ENCODE measurements at regions not wholly inside any gene's neighbourhood (a gene's known extent, or its start where the extent isn't known, plus 50 kb on each side); places are given as distances from the start of the nearest gene placed in this dataset.

DNA sequence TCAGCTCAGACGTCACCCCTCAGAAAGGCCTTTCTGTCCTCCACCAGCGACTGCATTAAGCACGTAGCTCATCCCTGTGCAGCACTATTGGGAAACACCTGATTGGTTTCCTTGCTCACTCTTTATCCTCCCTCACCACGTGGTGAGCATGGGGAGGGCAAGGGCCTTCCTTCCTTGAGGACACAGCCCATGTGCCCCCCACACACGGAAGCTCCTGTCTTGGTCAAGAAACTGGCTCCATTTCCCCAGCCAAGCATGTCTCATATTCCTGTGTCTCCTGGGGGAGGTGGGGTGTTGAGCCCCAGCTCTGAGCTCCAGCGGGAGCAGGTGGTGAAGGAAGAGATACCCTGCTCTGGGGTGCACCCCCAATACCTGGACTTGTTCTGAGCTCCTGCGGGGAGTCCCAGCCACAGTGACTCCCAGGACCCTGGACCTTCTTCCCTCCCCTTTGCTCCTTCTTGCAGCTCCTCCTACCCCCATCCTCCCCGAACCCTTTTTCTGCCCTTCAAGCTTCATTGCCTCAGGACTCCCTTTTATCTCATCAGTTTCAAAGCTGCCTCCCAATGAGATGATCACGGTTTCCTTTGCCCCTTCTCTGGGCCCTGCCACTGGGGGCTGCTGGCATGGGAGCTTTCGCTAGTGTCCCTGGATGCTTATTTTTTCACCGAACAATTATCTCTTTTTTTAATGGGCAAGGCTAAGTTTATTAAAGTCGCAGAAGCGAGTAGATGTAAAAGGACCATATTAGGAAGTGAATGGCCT, 230.1 kb downstream of the TFAP2C start:
- no peak for DNase-seq (ENCODE audit: extremely low read depth, insufficient read length)
- H3K27me3 ChIP-seq (replicated peaks; ENCODE audit: control insufficient read depth, insufficient read depth, low read length), result no peaks in the 10 kb centered on the region; the same call in none of the 2 replicates
- no peak overlapping the region for H3K4me3 ChIP-seq (replicated peaks; ENCODE audit: low read depth, low read length)
- TF ChIP-seq, protein P1, sequence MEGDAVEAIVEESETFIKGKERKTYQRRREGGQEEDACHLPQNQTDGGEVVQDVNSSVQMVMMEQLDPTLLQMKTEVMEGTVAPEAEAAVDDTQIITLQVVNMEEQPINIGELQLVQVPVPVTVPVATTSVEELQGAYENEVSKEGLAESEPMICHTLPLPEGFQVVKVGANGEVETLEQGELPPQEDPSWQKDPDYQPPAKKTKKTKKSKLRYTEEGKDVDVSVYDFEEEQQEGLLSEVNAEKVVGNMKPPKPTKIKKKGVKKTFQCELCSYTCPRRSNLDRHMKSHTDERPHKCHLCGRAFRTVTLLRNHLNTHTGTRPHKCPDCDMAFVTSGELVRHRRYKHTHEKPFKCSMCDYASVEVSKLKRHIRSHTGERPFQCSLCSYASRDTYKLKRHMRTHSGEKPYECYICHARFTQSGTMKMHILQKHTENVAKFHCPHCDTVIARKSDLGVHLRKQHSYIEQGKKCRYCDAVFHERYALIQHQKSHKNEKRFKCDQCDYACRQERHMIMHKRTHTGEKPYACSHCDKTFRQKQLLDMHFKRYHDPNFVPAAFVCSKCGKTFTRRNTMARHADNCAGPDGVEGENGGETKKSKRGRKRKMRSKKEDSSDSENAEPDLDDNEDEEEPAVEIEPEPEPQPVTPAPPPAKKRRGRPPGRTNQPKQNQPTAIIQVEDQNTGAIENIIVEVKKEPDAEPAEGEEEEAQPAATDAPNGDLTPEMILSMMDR (IDR thresholded peaks at IDR 0.05; ENCODE audit: insufficient read depth, low read length, poor library complexity, severe bottlenecking), result no peak
- no peaks in the 10 kb centered on the region for H3K36me3 ChIP-seq (ENCODE audit: control insufficient read depth, insufficient read depth, low read length)

DNA sequence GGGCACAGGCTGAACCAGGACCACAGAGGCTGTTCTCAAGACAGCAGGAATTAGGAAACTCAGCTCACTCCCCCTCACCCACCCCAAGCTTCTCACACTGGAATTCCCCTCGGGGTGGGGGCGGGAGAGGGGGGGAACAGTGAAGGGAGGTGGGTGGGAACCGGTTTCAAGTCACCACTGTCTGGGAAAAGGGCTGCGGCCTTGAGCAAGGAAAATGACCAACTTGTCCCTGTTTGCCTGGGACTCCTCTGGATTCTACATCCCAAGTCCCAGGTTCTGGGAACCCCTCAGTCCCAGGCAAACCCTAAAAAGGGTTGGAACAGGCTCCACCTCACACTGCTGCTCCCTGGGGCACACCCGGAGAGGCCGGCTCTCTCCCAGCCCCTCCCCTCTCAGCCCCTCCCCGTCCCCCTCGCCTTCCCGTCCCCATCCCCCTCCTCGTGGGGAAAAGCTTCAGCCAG, 230.7 kb downstream of the TFAP2C start:
- Histone ChIP-seq H3K4me3 (replicated peaks; ENCODE audit: low read depth, low read length) (no peak overlapping the region), H3K27me3 (replicated peaks; ENCODE audit: control insufficient read depth, insufficient read depth, low read length) (no peaks in the 10 kb centered on the region; the same call in none of the 2 replicates), H3K36me3 (ENCODE audit: control insufficient read depth, insufficient read depth, low read length) (no peaks in the 10 kb centered on the region)
- TF ChIP-seq, protein P1 (IDR thresholded peaks at IDR 0.05; ENCODE audit: insufficient read depth, low read length, poor library complexity, severe bottlenecking), result no peak
- DNase-seq (ENCODE audit: extremely low read depth, insufficient read length), result no peak

DNA sequence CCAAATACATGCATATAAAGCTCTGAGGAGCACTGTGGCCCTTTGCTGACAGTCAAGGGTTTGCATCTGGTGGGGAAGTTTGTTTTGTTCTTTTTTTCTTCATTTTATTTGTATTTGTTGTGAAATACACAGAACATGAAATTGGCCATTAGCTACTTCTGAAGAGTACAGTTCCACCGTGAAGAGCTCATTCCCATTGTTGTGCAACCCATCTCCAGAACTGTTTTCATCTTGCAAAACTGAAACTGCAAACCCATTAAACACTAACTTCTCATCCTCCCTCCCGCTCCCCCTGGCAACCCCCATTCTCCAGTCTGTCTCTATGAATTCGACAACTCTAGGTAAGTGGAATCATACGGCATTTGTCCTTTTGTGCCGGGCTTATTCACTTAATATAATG, 231.3 kb downstream of the TFAP2C start:
- no peaks in the 10 kb centered on the region; the same call in none of the 2 replicates for H3K27me3 ChIP-seq (replicated peaks; ENCODE audit: control insufficient read depth, insufficient read depth, low read length)
- TF ChIP-seq, protein P1 (IDR thresholded peaks at IDR 0.05; ENCODE audit: insufficient read depth, low read length, poor library complexity, severe bottlenecking), result no peak
- H3K4me3 ChIP-seq (replicated peaks; ENCODE audit: low read depth, low read length), result no peak overlapping the region
- DNase-seq (ENCODE audit: extremely low read depth, insufficient read length), result no peak
- no peaks in the 10 kb centered on the region for H3K36me3 ChIP-seq (ENCODE audit: control insufficient read depth, insufficient read depth, low read length)

DNA sequence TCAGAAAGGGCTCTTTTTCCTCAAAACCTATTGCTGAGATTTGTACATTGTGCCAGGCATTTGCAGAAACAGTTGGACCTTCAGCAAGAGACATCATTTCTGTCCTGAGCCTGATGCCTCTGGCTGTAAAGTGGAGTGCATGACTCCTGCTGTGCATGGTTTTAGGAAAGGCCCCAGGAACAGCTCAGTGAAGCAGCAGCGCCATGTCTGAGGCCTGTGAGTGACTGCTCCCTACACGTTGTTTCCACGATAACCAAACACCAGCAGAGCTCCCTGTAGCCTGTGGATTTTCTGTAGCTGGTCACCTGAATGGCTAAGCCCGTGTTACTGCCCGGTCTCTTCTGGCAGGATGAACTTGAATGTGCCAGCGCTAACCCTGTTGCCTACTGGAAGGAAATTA, 232.5 kb downstream of the TFAP2C start:
- H3K4me3 ChIP-seq (replicated peaks; ENCODE audit: low read depth, low read length), result no peak overlapping the region
- DNase-seq (ENCODE audit: extremely low read depth, insufficient read length), result no peak
- TF ChIP-seq, protein P1 (IDR thresholded peaks at IDR 0.05; ENCODE audit: insufficient read depth, low read length, poor library complexity, severe bottlenecking), result no peak
- H3K27me3 ChIP-seq (replicated peaks; ENCODE audit: control insufficient read depth, insufficient read depth, low read length), result no peaks in the 10 kb centered on the region; the same call in none of the 2 replicates
- no peaks in the 10 kb centered on the region for H3K36me3 ChIP-seq (ENCODE audit: control insufficient read depth, insufficient read depth, low read length)

DNA sequence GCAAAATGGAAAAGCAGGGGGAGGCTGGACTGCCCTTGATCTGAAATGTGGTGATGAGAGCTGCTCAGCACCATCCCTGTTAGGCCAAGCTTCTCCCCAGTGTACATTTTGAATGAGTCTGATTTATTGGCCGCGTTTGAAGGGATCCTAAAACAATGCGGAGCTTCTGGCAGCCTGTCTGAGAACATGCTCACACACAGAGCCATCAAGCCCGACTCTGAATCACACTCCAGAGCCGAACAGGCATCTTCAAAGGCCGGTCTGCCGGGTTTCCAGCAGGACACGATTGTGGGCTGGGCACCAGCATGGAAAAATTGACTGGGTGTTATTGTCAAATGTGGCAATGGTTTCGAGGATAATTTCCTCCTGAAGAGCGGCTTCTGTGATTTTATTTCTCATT, 235.9 kb downstream of the TFAP2C start:
- no peaks in the 10 kb centered on the region for H3K36me3 ChIP-seq (ENCODE audit: control insufficient read depth, insufficient read depth, low read length)
- TF ChIP-seq, protein P1 (IDR thresholded peaks at IDR 0.05; ENCODE audit: insufficient read depth, low read length, poor library complexity, severe bottlenecking), result no peak
- no peak for DNase-seq (ENCODE audit: extremely low read depth, insufficient read length)
- H3K4me3 ChIP-seq (replicated peaks; ENCODE audit: low read depth, low read length), result no peak overlapping the region
- H3K27me3 ChIP-seq (replicated peaks; ENCODE audit: control insufficient read depth, insufficient read depth, low read length), result no peaks in the 10 kb centered on the region; the same call in none of the 2 replicates

All from GM06990 (cell line).